HL-60 (cell line): ENCODE measurements at regions not wholly inside any gene's neighbourhood (a gene's known extent, or its start where the extent isn't known, plus 50 kb on each side); places are given as distances from the start of the nearest gene placed in this dataset.

Experiments used
- CTCF ChIP-seq: IDR thresholded peaks from one replicate; pipeline ENCODE4 v1.5.1; 2011; ENCODE audit warnings: low read length, control low read depth, inconsistent platforms; ENCODE audit not compliant: insufficient read depth
- REST ChIP-seq: IDR thresholded peaks from 2 replicates; pipeline ENCODE4 v1.6.1; 2012; ENCODE audit warnings: low read depth; ENCODE audit not compliant: insufficient replicate concordance

DNA sequence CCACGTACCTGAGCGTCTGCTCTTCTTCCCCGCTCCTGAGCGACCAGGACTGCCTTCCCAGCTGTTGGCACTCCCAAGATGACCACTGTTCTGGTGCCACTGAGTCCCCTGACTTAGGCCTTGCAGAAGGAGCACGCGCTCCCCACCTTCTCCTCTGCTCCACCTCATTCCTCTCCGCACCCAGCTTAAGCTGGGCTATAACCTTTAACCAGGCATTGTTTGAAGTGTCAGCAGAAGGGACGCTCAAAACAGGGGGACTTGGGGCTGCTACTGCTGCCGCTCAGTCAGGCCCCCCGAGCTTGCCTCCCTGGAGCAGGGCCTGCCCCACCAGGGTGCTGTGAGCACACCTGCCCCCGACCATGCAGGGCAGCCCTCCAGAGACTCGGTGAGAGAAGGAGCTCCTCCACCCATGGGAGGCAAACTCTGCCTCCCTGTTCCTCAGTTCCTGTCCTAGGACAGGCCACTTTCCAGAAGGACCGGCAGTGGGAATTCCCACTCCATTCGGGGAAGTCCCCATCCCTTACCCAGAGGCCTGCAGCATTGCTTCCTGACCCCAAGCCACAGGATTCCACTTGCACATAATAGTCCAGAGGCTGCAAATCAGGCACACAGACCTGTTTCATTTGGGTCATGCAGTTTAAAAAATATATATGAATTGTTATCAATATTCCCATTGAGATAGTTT lies 99.7 kb upstream of the ENPP6 start:
- TF ChIP-seq CTCF (no peak), REST (no peak)
